Tibial artery (tissue), 4 donors: ENCODE measurements at regions not wholly inside any gene's neighbourhood (a gene's known extent, or its start where the extent isn't known, plus 50 kb on each side); places are given as distances from the start of the nearest gene placed in this dataset.

Experiments
- DNase-seq, 2 donors: peaks; one replicate each; pipeline ENCODE4 v3.0.0-alpha.2; 2019
- H3K27ac ChIP-seq, 2 donors: fragments of 200-600 bp; sonication (generic) in 1 of 2; 1 replicate in 1 of 2; 2 replicates in 1 of 2; pipeline ENCODE4 v1.5.1; 2018 to 2019; ENCODE audit warnings: mild to moderate bottlenecking in 1 of 2
- H3K27me3 ChIP-seq, 2 donors: fragments of 200-600 bp; sonication (generic) in 1 of 2; one replicate each; pipeline versions ENCODE4 v1.5.1 to v1.6.0; 2016 to 2019
- H3K36me3 ChIP-seq, 3 donors: fragments of 200-600 bp; sonication (generic) in 2 of 3; one replicate each; pipeline ENCODE4 v1.5.1; 2016 to 2019; ENCODE audit warnings: mild to moderate bottlenecking in 2 of 3
- H3K4me1 ChIP-seq, 4 donors: fragments of 200-600 bp; sonication (generic) in 2 of 4; 1 replicate in 3 of 4; 2 replicates in 1 of 4; pipeline ENCODE4 v1.5.1; 2016 to 2019
- H3K4me3 ChIP-seq, 2 donors: fragments of 200-600 bp; sonication (generic) in 1 of 2; 1 replicate in 1 of 2; 2 replicates in 1 of 2; pipeline ENCODE4 v1.5.1; 2018 to 2019; ENCODE audit warnings: mild to moderate bottlenecking in 2 of 2
- H3K9me3 ChIP-seq, 3 donors: fragments of 200-600 bp; sonication (generic) in 1 of 3; one replicate each; pipeline ENCODE4 v1.5.1; 2016 to 2019
- intact Hi-C: fragments of 100-400 bp; cut with DNase I; formaldehyde crosslinking; loops from one replicate; pipeline ENCODE4 v1.15.0; 2023; ENCODE audit warnings: low total_unique reads
- TF ChIP-seq, protein P1 (sequence below), 2 experiments: fragments of 200-600 bp in 1 of 2; fragments of 450-650 bp in 1 of 2; IDR thresholded peaks; one replicate each; pipeline ENCODE4 v1.5.1; 2017 to 2019; ENCODE audit warnings: antibody characterized with exemption in 2 of 2, mild to moderate bottlenecking in 1 of 2, moderate library complexity in 1 of 2

DNA sequence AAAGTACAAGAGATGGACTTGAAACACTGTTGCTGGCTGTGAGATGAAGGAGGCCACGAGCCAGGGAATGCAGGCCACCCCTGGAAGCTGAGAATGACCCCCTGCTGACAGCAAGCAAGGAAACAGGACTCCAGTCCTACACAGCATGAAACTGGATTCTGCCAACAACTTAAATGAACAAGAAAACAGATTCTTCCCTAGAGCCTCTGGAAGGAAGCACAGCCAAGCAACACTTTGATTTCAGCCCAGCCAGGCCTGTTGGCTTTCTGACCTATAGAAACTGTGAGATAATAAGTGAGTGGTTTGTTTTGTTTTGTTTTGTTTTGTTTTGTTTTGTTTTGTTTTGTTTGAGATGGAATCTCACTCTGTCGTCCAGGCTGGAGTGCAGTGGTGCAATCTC, 105.3 kb upstream of the CACNA1A start:
- Histone ChIP-seq H3K36me3 (no peaks in the 10 kb centered on the region), H3K27ac (no peak overlapping the region), H3K4me3 (no peak overlapping the region), H3K4me1 (no peaks in the 10 kb centered on the region), H3K27me3 (peaks cover 0 to 29% of the 10 kb centered on the region in 2 donors), H3K9me3 (no peaks in the 10 kb centered on the region)
- no peak for DNase-seq
- intact Hi-C loops: no loop called here
- TF ChIP-seq, protein P1, sequence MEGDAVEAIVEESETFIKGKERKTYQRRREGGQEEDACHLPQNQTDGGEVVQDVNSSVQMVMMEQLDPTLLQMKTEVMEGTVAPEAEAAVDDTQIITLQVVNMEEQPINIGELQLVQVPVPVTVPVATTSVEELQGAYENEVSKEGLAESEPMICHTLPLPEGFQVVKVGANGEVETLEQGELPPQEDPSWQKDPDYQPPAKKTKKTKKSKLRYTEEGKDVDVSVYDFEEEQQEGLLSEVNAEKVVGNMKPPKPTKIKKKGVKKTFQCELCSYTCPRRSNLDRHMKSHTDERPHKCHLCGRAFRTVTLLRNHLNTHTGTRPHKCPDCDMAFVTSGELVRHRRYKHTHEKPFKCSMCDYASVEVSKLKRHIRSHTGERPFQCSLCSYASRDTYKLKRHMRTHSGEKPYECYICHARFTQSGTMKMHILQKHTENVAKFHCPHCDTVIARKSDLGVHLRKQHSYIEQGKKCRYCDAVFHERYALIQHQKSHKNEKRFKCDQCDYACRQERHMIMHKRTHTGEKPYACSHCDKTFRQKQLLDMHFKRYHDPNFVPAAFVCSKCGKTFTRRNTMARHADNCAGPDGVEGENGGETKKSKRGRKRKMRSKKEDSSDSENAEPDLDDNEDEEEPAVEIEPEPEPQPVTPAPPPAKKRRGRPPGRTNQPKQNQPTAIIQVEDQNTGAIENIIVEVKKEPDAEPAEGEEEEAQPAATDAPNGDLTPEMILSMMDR (IDR thresholded peaks at IDR 0.05): no peak

- TF ChIP-seq, protein P1 (IDR thresholded peaks at IDR 0.05): no peak
- no peak for DNase-seq
- Histone ChIP-seq H3K4me1 (no peaks in the 10 kb centered on the region), H3K9me3 (no peaks in the 10 kb centered on the region), H3K27me3 (peaks cover 0 to 22% of the 10 kb centered on the region in 2 donors), H3K27ac (no peak overlapping the region), H3K4me3 (no peak overlapping the region), H3K36me3 (no peaks in the 10 kb centered on the region)
- intact Hi-C loops: no loop called here
Measured at GRCh38 chr19:13610039-13610691, 103.9 kb upstream of the CACNA1A start.

- no peak overlapping the region for H3K27ac ChIP-seq
- no peak overlapping the region for H3K4me3 ChIP-seq
- peaks cover 0 to 15% of the 10 kb centered on the region in 2 donors for H3K27me3 ChIP-seq
- no peaks in the 10 kb centered on the region for H3K36me3 ChIP-seq
- intact Hi-C loops: no loop called here
- TF ChIP-seq, protein P1 (IDR thresholded peaks at IDR 0.05): no peak
- no peaks in the 10 kb centered on the region for H3K4me1 ChIP-seq
- no peaks in the 10 kb centered on the region for H3K9me3 ChIP-seq
- DNase-seq: no peak
Measured at GRCh38 chr19:13606156-13606555, 99.9 kb upstream of the CACNA1A start.

DNA sequence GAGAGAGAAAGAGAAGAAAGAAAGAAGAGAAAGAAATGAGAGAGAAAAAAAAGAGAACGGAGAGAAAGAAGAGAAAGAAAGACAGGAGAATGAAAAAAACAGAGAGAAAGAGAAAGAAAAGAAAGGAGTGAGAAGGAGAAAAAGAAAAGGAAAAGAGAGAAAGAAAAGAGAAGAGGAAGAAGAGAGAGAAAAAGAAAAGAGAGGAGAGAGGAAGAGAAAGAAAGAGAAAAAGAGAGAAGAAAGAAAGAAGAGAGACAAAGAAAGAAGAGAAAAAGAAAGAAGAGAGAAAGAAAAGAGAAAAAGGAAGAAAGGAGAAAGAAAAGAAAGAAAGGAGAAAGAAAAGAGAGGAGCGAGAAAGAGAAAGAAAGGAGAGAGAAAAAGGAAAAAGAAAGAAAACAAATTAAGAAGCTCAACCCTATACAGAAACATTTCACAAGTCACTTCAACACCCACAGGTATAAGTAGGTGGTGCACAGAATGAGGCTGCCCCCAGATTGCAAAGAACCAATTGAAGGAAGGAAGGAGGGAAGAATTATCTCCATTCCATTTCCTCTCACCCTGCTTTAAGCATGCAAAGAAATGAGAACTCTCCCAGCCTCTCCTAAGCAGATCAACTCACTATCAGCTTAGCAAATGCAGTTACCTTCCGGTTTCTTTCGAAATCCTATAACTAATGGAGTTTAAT, 98.8 kb upstream of the CACNA1A start:
- no peak for DNase-seq
- peaks cover 0 to 23% of the 10 kb centered on the region in 2 donors for H3K27me3 ChIP-seq
- H3K36me3 ChIP-seq: no peaks in the 10 kb centered on the region
- no peaks in the 10 kb centered on the region for H3K9me3 ChIP-seq
- H3K4me3 ChIP-seq: no peak overlapping the region
- TF ChIP-seq, protein P1 (IDR thresholded peaks at IDR 0.05): no peak
- intact Hi-C loops: no loop called here
- H3K4me1 ChIP-seq: no peaks in the 10 kb centered on the region
- no peak overlapping the region for H3K27ac ChIP-seq

DNA sequence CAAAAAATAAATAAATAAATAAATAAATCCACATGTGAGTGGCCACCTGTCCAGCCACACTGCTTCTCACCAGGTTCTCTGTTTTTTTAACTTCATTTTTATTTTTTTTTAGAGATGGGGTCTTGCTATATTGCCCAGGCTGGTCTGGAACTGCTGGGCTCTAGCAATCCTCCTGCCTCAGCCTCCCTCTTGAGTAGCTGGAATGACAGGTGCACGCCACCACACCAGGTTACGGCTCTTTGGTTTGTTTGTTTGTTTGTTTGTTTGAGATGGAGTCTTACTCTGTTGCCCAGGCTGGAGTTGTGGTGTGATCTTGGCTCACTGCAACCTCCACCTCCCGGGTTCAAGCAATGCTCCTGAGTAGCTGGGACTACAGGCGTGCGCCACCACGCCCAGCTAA, 94.5 kb upstream of the CACNA1A start:
- Histone ChIP-seq H3K36me3 (no peaks in the 10 kb centered on the region), H3K4me1 (no peaks in the 10 kb centered on the region), H3K9me3 (no peaks in the 10 kb centered on the region), H3K4me3 (no peak overlapping the region), H3K27ac (no peak overlapping the region), H3K27me3 (peaks cover 0 to 30% of the 10 kb centered on the region in 2 donors)
- TF ChIP-seq, protein P1 (IDR thresholded peaks at IDR 0.05): no peak
- no peak for DNase-seq
- intact Hi-C loops: no loop called here
